Stimulated activated CD8-positive, alpha-beta memory T cell treated with anti-CD3 and anti-CD28 coated beads, Interleukin-7, amount 100 ng/mL, for 1 hour (primary cell): ENCODE measurements at regions not wholly inside any gene's neighbourhood (a gene's known extent, or its start where the extent isn't known, plus 50 kb on each side); places are given as distances from the start of the nearest gene placed in this dataset.
"Not testable (repeated sequence)": the region's sequence is repeated elsewhere in the genome, so short reads cannot be mapped to it uniquely, and the experiment has no call there.

Experiments
- DNase-seq, 2 donors: peaks; one replicate each; pipeline ENCODE4 v3.0.0-alpha.2; 2020; ENCODE audit warnings: low read depth in 2 of 2

- DNase-seq, result no peak
These were observed 117.8 kb upstream of the ATP2B1 start for GRCh38 chr12:89826468-89826867.

GRCh38 chr12:89825591-89826449 is 117.2 kb upstream of the ATP2B1 start:
- no peak for DNase-seq

- no peak for DNase-seq
These were observed 116.2 kb upstream of the ATP2B1 start for GRCh38 chr12:89824822-89825221.

GRCh38 chr12:89822992-89823391 is 114.4 kb upstream of the ATP2B1 start:
- not testable (repeated sequence) for DNase-seq

GRCh38 chr12:89821896-89822295 is 113.3 kb upstream of the ATP2B1 start:
- no peak for DNase-seq

GRCh38 chr12:89817501-89818226 is 109.0 kb upstream of the ATP2B1 start:
- DNase-seq, result no peak

GRCh38 chr12:89815225-89815624 is 106.6 kb upstream of the ATP2B1 start:
- no peak for DNase-seq

GRCh38 chr12:89803412-89803811 is 94.8 kb upstream of the ATP2B1 start:
- DNase-seq, result no peak

- no peak for DNase-seq
These were observed 92.6 kb upstream of the ATP2B1 start for GRCh38 chr12:89801284-89801683.

GRCh38 chr12:89800435-89800834 is 91.8 kb upstream of the ATP2B1 start:
- no peak for DNase-seq

- DNase-seq, result no peak
These were observed 90.7 kb upstream of the ATP2B1 start for GRCh38 chr12:89799316-89799715.

- DNase-seq, result no peak
These were observed 88.8 kb upstream of the ATP2B1 start for GRCh38 chr12:89797436-89797835.

GRCh38 chr12:89796798-89797382 is 88.3 kb upstream of the ATP2B1 start:
- DNase-seq, result no peak

GRCh38 chr12:89793946-89794345 is 85.3 kb upstream of the ATP2B1 start:
- DNase-seq, result no peak

- DNase-seq, result no peak
These were observed 82.6 kb upstream of the ATP2B1 start for GRCh38 chr12:89791286-89791685.

GRCh38 chr12:89789862-89790261 is 81.2 kb upstream of the ATP2B1 start:
- DNase-seq, result no peak

GRCh38 chr12:89787763-89788162 is 79.1 kb upstream of the ATP2B1 start:
- no peak for DNase-seq

GRCh38 chr12:89786177-89786810 is 77.7 kb upstream of the ATP2B1 start:
- DNase-seq, result no peak

- no peak for DNase-seq
These were observed 74.9 kb upstream of the ATP2B1 start for GRCh38 chr12:89783359-89784060.

- DNase-seq, result no peak
These were observed 74.2 kb upstream of the ATP2B1 start for GRCh38 chr12:89782807-89783206.

GRCh38 chr12:89781946-89782550 is 73.4 kb upstream of the ATP2B1 start:
- DNase-seq, result no peak
